ENCODE measurements at regions not wholly inside any gene's neighbourhood (a gene's known extent, or its start where the extent isn't known, plus 50 kb on each side); places are given as distances from the start of the nearest gene placed in this dataset.

- BruUV-seq (replicated peaks), result no TSS peak
- H4K20me1 ChIP-seq (ENCODE audit: insufficient read depth, low read length), result no peaks in the 10 kb centered on the region
Observed at GRCh38 chr5:124416627-124417026, 329.8 kb downstream of the ZNF608 start.

GRCh38 chr5:124414973-124415372, 331.5 kb downstream of the ZNF608 start:
- Histone ChIP-seq H3K9me2 (ENCODE audit: insufficient read depth, low read length) (no peaks in the 10 kb centered on the region), H3K27ac (ENCODE audit: low read depth, low read length, poor library complexity, severe bottlenecking) (no peak overlapping the region), H4K20me1 (ENCODE audit: insufficient read depth, low read length) (no peaks in the 10 kb centered on the region), H2AFZ (ENCODE audit: low read length) (no peak overlapping the region), H3K4me1 (ENCODE audit: insufficient read depth, low read length, poor library complexity, severe bottlenecking) (peaks cover 36% of the 10 kb centered on the region), H3K36me3 (ENCODE audit: insufficient read depth, low read length) (no peaks in the 10 kb centered on the region; the same call in 1 of the 2 replicates), H3K79me2 (ENCODE audit: insufficient read depth, low read depth, low read length) (no peaks in the 10 kb centered on the region), H3K4me3 (ENCODE audit: low read depth, low read length, poor library complexity, severe bottlenecking) (no peak overlapping the region), H3K4me2 (ENCODE audit: low read length) (no peak overlapping the region), H3K9me3 (ENCODE audit: low read length) (peaks cover 18% of the 10 kb centered on the region; the same call in 1 of the 2 replicates)
- POLR2A ChIA-PET, result interaction anchor here (0.5 to 1.6 kb wide), 3 partner anchors 18 to 1003 kb away, joined by 3 to 4 read pairs (median 3); no protein-coding TSS in a partner anchor
- intact Hi-C loops (cut with micrococcal nuclease; ENCODE audit: unreplicated experiment), result no loop called here
- TF ChIP-seq EZH2phosphoT487 (IDR thresholded peaks at IDR 0.05; ENCODE audit: borderline replicate concordance, low read depth, low read length) (no peak), CTCF (conservative IDR thresholded peaks at IDR 0.05; ENCODE audit: low read length) (no peak)
- CTCF ChIA-PET (ENCODE audit: unreplicated experiment), result no interaction called here
- no TSS peak for BruUV-seq (replicated peaks)
- DNase-seq (ENCODE audit: low spot score), result no peak

More at GRCh38 chr5:124416627-124417026, 329.8 kb downstream of the ZNF608 start:
- POLR2A ChIA-PET, result interaction anchor here (0.7 to 1.6 kb wide), 2 partner anchors 381 to 384 kb away, joined by 3 to 4 read pairs; no protein-coding TSS in a partner anchor
- H2AFZ ChIP-seq (ENCODE audit: low read length), result no peak overlapping the region
- no peaks in the 10 kb centered on the region for H3K9me2 ChIP-seq (ENCODE audit: insufficient read depth, low read length)
- intact Hi-C loops (cut with micrococcal nuclease; ENCODE audit: unreplicated experiment), result no loop called here
- no peak overlapping the region for H3K27ac ChIP-seq (ENCODE audit: low read depth, low read length, poor library complexity, severe bottlenecking)
- H3K9me3 ChIP-seq (ENCODE audit: low read length), result peaks cover 9% of the 10 kb centered on the region; the same call in 1 of the 2 replicates
- CTCF ChIA-PET (ENCODE audit: unreplicated experiment), result no interaction called here
- H3K4me3 ChIP-seq (ENCODE audit: low read depth, low read length, poor library complexity, severe bottlenecking), result no peak overlapping the region
- no peaks in the 10 kb centered on the region for H3K79me2 ChIP-seq (ENCODE audit: insufficient read depth, low read depth, low read length)
- H3K4me1 ChIP-seq (ENCODE audit: insufficient read depth, low read length, poor library complexity, severe bottlenecking), result peaks cover 36% of the 10 kb centered on the region
- TF ChIP-seq CTCF (conservative IDR thresholded peaks at IDR 0.05; ENCODE audit: low read length), result no peak
- no peak for TF ChIP-seq EZH2phosphoT487 (IDR thresholded peaks at IDR 0.05; ENCODE audit: borderline replicate concordance, low read depth, low read length)
- no peak for DNase-seq (ENCODE audit: low spot score)
- H3K36me3 ChIP-seq (ENCODE audit: insufficient read depth, low read length), result no peaks in the 10 kb centered on the region; the same call in 1 of the 2 replicates
- no peak overlapping the region for H3K4me2 ChIP-seq (ENCODE audit: low read length)
